Stimulated activated naive CD8-positive, alpha-beta T cell treated with anti-CD3 and anti-CD28 coated beads, Interleukin-15, amount 100 ng/mL, for 72 hours (primary cell): ENCODE measurements at regions not wholly inside any gene's neighbourhood (a gene's known extent, or its start where the extent isn't known, plus 50 kb on each side); places are given as distances from the start of the nearest gene placed in this dataset.
A peak's percentile ranks its signal among the peaks of the same experiment; 100 is the strongest.
"Not testable (repeated sequence)": the region's sequence is repeated elsewhere in the genome, so short reads cannot be mapped to it uniquely, and the experiment has no call there.

Experiments used
- ATAC-seq: fragments of 150-1000 bp; cut with Tn5 transposase; 2 replicates; pipeline ENCODE4 v1.10.0; 2021; ENCODE audit warnings: mild to moderate bottlenecking, moderate library complexity
- DNase-seq, 2 donors: peaks; one replicate each; pipeline ENCODE4 v3.0.0; 2021 to 2022
- H3K27ac Mint-ChIP-seq, 2 donors: one replicate each; pipeline ENCODE4 v1.8.0; 2022; ENCODE audit warnings: mild to moderate bottlenecking in 2 of 2, mixed read lengths in 2 of 2, moderate library complexity in 2 of 2
- H3K27me3 Mint-ChIP-seq: one replicate; pipeline ENCODE4 v1.8.0; 2022; ENCODE audit warnings: mixed read lengths
- H3K4me1 Mint-ChIP-seq: one replicate; pipeline ENCODE4 v1.8.0; 2022; ENCODE audit warnings: mild to moderate bottlenecking, mixed read lengths
- H3K4me3 Mint-ChIP-seq, 2 donors: one replicate each; pipeline ENCODE4 v1.8.0; 2022; ENCODE audit warnings: mild to moderate bottlenecking in 2 of 2, mixed read lengths in 2 of 2, moderate library complexity in 1 of 2
- H3K9me3 Mint-ChIP-seq, 2 donors: one replicate each; pipeline ENCODE4 v1.8.0; 2022; ENCODE audit warnings: mixed read lengths in 2 of 2

DNA sequence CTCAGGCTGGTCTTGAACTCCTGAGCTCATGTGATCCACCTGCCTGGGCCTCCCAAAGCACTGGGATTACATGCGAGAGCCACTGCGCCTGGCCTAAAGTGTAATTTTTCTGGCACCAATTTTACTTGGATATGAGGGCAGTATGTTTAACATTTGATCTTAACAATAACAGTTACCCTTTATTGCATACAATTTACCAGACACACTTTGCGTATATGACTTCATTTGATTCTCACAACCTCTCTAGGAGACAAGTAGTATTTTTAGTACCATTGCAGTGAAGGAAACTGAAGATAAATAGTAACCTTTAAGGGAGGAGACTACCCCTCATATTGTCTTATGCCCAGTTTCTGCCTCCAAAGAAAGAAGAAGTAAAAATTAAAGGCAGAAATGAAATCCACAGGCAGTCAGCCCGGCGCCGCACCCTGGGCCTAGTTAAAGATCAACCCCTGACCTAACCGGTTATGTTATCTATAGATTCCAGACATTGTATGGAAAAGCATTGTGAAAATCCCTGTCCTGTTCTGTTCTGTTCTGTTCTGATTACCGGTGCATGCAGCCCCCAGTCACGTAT lies 54.0 kb downstream of the CYP26A1 start:
- H3K27ac Mint-ChIP-seq, ATAC-seq, DNase-seq, H3K4me3 Mint-ChIP-seq, H3K27me3 Mint-ChIP-seq: not testable (repeated sequence)
- peaks cover 30 to 42% of the 10 kb centered on the region in 2 donors for H3K9me3 Mint-ChIP-seq
- H3K4me1 Mint-ChIP-seq: peaks cover 15% of the 10 kb centered on the region

DNA sequence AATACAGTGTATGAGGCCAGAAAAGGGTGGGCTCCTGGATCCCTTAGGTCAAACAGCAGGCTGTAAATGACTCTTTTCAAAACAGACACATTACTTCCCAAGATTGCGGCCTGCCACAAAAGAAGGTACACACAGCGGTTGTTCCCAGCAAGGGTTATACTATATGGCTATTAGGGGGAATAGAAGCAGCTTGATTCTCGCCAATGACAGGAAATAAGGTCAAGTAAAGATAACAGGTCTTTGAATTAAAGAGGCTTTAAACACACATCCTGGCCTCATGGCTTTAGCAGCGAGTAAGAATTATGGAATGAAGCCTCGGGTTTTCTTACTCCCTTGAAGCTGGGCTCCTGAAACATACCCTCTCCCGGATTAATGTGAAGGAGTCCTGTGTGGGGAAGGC lies 58.3 kb downstream of the CYP26A1 start:
- no peak for ATAC-seq
- Mint-ChIP-seq H3K9me3 (peaks cover 12 to 25% of the 10 kb centered on the region in 2 donors), H3K27me3 (peaks cover 9% of the 10 kb centered on the region), H3K4me3 (no peak overlapping the region), H3K4me1 (peaks cover 4% of the 10 kb centered on the region), H3K27ac (no peak overlapping the region)
- no peak for DNase-seq

DNA sequence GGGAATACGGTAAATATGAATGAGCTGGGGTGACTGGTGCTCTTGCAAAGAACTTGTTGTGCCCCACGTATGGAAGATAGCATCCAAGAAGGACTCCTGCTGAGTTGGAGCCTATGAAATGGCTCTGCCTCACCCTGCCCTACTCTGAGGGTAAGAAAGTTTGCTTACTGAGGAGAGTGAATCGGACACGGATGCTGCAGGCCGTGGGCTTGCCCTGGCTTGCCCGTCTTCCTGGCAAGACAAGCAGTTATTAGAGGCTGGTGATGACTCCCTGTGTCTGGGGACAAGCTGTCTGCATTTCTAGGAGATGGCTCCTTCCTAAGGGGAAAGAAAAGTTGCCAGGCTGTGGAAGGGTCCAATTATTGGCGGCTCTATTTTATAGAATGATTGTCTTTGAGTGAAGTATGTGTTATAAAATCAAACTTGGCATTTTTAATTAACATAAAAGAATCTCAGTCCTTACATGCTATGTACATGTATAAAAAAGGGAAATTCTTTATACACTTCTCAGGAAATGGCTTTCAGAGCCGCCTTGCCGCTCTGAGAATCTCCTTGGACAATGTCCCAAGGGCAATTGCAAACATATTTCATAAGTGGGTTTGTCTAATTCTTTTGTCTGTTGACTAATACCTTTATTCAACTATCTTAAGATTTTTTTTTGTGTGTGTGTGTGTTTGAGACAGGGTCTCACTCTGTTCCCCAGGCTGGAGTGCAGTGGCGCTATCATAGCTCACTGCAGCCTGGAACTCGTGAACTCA lies 64.6 kb downstream of the CYP26A1 start:
- peaks cover 20% of the 10 kb centered on the region for H3K27me3 Mint-ChIP-seq
- no peak for ATAC-seq
- H3K4me1 Mint-ChIP-seq: no peaks in the 10 kb centered on the region
- DNase-seq: no peak
- no peak overlapping the region for H3K27ac Mint-ChIP-seq
- H3K9me3 Mint-ChIP-seq: peaks cover 4 to 15% of the 10 kb centered on the region in 2 donors
- no peak overlapping the region for H3K4me3 Mint-ChIP-seq

DNA sequence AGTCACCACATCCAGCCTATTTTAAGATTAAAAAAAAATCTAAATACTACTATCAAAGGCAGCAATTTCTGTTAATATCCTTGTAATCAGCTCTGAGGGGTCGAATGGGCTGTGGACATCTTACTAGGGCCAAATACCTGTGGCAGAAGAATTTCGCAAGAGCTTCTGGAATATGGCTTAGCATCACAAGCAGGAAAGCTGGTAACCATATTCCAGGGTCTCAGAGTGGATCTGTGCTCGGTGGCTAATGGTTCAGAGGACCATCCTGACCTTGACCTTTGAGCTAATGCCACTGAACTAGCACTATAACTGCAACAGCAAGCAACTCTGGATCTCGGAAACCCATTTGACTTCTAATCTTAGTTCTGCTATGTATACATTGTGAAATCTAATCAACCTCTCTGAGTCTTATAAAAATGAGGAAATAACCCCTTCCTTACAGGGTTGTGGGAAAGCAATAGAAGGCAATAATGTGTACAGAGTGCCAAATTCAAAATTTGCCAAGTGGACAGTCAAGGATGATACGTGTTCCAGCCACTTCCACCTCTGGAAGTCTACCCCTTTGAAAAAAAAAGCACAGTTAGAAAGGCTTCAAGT lies 65.5 kb downstream of the CYP26A1 start:
- no peak overlapping the region for H3K27ac Mint-ChIP-seq
- peaks cover 4 to 15% of the 10 kb centered on the region in 2 donors for H3K9me3 Mint-ChIP-seq
- peaks cover 20% of the 10 kb centered on the region for H3K27me3 Mint-ChIP-seq
- ATAC-seq (no peak), DNase-seq (no peak)
- H3K4me1 Mint-ChIP-seq: no peaks in the 10 kb centered on the region
- H3K4me3 Mint-ChIP-seq: no peak overlapping the region

DNA sequence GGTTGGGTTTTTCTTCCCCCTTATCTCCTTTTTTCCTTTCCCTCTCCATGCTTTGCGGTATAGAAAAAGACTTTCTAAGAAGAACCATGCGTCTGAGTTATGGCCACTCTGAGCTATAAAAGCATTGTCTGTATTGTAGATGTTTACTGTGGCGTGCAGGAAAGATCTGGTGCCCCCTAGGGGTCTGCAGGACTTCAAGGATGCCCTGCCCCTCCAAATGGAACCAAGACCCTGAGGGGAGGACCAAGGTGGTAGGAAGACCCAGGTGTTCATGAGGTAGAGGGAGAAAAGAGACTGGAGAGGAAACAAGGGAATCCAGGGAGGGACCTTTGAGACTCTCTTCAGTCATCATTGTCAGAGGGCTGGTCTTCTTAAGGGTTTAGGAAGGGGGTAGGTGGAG lies 68.8 kb downstream of the CYP26A1 start:
- no peak overlapping the region for H3K4me3 Mint-ChIP-seq
- no peak for ATAC-seq
- H3K4me1 Mint-ChIP-seq: no peaks in the 10 kb centered on the region
- H3K27me3 Mint-ChIP-seq: peaks cover 35% of the 10 kb centered on the region
- DNase-seq: no peak
- H3K27ac Mint-ChIP-seq: no peak overlapping the region
- peaks cover 4 to 15% of the 10 kb centered on the region in 2 donors for H3K9me3 Mint-ChIP-seq

DNA sequence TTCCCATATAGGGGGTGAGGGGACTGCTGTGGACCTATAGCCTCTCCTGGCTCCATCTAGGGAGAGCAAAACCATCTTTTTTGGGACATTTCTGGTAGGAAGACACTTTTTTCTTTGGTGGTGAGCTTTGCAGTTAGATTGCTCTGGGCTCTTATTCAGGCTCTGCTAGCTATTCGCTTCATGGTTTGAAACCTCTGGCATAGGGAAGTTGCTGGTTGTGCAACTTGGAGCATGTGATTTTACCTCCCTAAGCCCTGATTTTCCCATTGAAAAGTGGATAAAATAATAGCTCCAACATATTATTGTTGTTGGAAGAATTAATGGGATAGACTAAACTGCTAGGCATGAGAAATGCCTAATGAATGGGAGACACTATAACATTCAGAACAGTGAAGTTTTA lies 69.6 kb downstream of the CYP26A1 start:
- peaks cover 4 to 15% of the 10 kb centered on the region in 2 donors for H3K9me3 Mint-ChIP-seq
- H3K4me3 Mint-ChIP-seq: no peak overlapping the region
- no peak overlapping the region for H3K27ac Mint-ChIP-seq
- H3K27me3 Mint-ChIP-seq: peaks cover 42% of the 10 kb centered on the region
- ATAC-seq (no peak), DNase-seq (no peak)
- no peaks in the 10 kb centered on the region for H3K4me1 Mint-ChIP-seq

DNA sequence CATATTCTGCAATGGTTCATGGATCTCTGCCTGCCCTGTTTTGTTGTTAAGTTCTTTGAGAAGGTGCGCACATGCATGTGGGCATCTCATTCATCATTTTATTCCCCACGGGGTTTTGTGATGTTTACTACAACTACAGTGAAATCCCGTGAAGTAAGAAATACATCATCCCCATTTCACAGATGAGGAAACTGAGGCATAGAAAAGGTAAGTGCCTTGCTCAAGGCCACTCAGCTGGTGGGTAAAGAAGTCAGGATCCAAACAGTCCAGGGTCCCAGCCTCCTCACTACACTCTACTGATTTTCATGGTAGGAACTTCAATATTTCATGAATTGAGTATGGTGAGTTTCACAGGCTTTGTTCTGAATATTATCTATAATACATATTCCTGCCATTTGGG lies 72.6 kb downstream of the CYP26A1 start:
- ATAC-seq: no peak
- peaks cover 40% of the 10 kb centered on the region for H3K27me3 Mint-ChIP-seq

DNA sequence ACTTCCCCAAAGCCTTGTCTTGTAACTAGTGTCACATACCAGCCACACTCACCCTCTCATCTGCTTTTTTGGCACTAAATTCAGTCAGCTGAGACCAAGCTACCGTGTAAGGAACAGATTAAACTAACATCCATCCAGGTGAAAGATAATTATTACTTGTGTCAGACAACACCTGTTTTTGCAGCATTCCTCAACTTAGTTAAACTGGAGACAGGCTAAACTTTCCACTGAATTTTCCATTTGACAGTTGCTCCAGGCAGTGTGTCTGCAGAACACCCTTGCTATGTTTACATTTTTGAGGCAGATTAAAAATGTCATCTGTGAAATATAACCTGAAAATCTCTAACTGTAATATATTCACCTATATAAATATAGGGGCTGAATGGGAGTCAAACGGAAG lies 73.6 kb downstream of the CYP26A1 start:
- H3K4me3 Mint-ChIP-seq: no peak overlapping the region
- ATAC-seq (no peak), DNase-seq (no peak)
- H3K27ac Mint-ChIP-seq: no peak overlapping the region
- H3K4me1 Mint-ChIP-seq: peaks cover 21% of the 10 kb centered on the region
- no peaks in the 10 kb centered on the region for H3K9me3 Mint-ChIP-seq
- peaks cover 50% of the 10 kb centered on the region for H3K27me3 Mint-ChIP-seq

More for the DNA sequence above, 72.6 kb downstream of the CYP26A1 start:
- H3K4me3 Mint-ChIP-seq: no peak overlapping the region
- H3K27ac Mint-ChIP-seq: no peak overlapping the region
- no peaks in the 10 kb centered on the region for H3K9me3 Mint-ChIP-seq
- peaks cover 17% of the 10 kb centered on the region for H3K4me1 Mint-ChIP-seq
- DNase-seq: no peak

DNA sequence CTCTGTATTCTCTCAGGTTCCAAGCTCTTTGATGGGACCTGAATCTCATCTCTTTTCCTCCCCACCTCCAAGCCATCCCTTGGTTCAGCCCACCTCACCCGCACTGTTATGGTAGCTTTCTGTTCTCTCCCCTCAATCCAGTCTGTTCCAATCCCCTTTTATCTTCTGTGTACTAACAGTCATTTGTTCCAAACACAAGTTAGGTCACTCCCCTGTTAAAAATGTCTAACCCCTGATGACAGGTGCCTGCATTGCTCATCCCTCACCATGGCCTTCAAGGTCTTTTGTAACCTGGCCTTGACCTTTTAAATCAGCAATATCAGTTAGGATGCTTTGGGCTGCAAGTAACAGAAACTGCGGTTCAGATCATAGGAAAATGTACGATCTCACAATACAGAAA lies 74.8 kb downstream of the CYP26A1 start:
- Mint-ChIP-seq H3K4me3 (no peak overlapping the region), H3K27ac (no peak overlapping the region), H3K4me1 (peaks cover 21% of the 10 kb centered on the region), H3K9me3 (no peaks in the 10 kb centered on the region), H3K27me3 (peaks cover 56% of the 10 kb centered on the region)
- no peak for ATAC-seq
- no peak for DNase-seq

DNA sequence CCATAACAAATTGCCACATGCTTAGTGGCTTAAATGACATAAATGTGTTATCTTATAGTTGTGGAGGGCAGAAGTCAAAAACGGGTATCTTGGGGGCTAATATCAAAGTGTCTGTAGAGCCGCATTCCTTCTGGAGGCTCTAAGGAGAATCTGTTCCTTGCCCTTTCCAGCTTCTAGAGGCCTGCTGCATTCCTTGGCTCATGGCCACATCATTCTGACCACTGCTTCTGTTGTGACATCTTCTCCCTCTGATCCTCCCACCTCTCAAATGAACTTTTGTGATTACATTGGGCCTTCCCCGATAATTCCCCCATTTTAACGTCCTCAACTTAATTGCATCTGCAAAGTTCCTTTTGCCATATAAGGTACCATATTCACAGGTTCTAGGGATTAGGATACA lies 76.1 kb downstream of the CYP26A1 start:
- H3K4me3 Mint-ChIP-seq: no peak overlapping the region
- no peak for DNase-seq

DNA sequence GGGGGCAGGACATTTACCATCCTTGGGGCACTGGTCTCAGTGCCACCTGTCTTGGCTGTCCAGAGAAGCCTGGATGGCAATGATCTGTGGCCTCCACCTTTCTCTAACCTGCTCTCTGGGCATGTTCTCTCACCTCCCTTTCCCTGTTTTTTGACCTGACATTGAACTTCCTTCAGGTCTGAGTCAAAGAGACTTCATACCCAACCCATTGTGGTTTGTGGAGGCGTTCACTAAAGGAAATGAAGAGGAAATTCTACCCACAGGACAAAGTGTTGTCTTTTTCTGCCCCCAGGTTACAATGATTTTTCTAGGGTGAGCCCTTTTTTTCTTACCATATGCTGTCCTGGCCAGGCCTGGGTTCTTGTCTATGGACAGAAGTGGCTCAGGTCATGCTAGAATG lies 76.6 kb downstream of the CYP26A1 start:
- H3K4me3 Mint-ChIP-seq: no peak overlapping the region
- peaks cover 21% of the 10 kb centered on the region for H3K4me1 Mint-ChIP-seq
- H3K27me3 Mint-ChIP-seq: peaks cover 56% of the 10 kb centered on the region
- no peak overlapping the region for H3K27ac Mint-ChIP-seq
- ATAC-seq: peak; percentile 64
- H3K9me3 Mint-ChIP-seq: peaks cover 0 to under 1% of the 10 kb centered on the region in 2 donors
- peak in 1 of 2 donors; percentile 1 for DNase-seq

More for the DNA sequence above, 76.1 kb downstream of the CYP26A1 start:
- H3K9me3 Mint-ChIP-seq: no peaks in the 10 kb centered on the region
- peaks cover 21% of the 10 kb centered on the region for H3K4me1 Mint-ChIP-seq
- H3K27ac Mint-ChIP-seq: no peak overlapping the region
- H3K27me3 Mint-ChIP-seq: peaks cover 56% of the 10 kb centered on the region
- ATAC-seq: no peak

DNA sequence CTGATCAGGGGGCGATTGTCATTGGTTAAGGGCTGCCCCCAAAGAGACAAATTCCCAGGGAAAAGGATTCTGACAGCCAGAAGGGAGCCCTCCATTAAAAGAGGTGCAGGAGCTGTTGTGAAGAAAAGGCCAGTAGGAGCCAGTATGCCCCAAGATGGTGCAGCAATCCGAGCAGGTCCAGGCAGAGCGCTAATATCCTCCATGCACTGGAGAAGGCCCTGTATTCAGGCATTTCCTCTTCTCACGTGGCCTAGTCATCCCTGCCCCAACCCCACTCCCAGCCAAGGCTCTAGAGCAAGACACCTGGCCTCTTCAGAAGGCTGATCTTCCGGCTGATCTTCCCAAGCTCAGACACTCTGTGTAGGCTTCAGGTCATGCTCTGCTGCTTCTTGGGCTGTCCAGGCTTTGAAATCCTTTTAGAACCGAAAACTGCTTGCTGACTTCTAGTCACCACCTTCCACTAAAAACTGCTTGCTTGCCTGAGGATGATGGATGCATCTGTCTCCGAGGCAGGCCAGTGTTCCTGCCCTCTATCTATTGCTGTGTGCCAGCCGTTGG lies 77.4 kb downstream of the CYP26A1 start:
- Mint-ChIP-seq H3K4me1 (peaks cover 21% of the 10 kb centered on the region), H3K4me3 (no peak overlapping the region), H3K9me3 (peaks cover 0 to 8% of the 10 kb centered on the region in 2 donors), H3K27ac (no peak overlapping the region), H3K27me3 (peaks cover 51% of the 10 kb centered on the region)
- DNase-seq (no peak), ATAC-seq (no peak)

DNA sequence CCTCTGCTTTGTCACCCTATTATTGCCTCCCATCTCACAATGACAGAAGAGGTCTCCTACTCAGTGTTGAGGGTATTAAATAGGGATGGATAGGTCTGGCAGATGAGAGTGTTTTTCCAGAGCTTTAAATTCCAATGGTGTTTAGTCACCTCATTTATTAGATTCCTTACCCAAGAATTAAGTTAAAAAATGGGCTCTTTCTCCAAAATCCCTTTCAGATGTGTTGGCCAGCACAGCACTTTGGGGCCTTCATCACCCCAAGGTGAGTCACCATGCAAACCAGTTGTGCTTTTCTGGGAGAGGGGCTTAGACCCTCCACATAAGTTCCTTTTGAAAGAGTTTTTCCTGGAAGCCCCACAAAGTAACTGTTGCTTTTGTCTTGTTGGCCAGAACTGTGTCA lies 78.4 kb downstream of the CYP26A1 start:
- Mint-ChIP-seq H3K27ac (no peak overlapping the region), H3K9me3 (peaks cover 0 to 8% of the 10 kb centered on the region in 2 donors), H3K4me3 (no peak overlapping the region), H3K27me3 (peaks cover 45% of the 10 kb centered on the region), H3K4me1 (peaks cover 21% of the 10 kb centered on the region)
- DNase-seq: no peak
- ATAC-seq: no peak

DNA sequence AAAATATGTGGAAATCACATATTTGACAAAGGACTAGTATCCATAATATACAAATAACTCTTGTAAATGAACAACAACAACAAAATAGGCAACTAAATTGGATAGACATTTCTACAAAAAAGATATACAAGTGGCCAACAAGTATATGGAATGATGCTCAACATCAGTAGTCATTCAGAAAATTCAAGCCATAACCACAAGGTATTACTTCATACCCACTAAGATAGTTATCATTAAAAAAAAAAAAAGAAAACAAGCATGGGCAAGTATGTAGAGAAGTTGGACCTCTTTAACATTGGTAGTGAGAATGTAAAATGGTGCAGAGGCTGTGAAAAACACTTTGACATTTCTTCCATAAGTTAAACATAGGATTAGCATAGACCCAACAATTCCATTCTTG lies 80.8 kb downstream of the CYP26A1 start:
- peaks cover 3 to 29% of the 10 kb centered on the region in 2 donors for H3K9me3 Mint-ChIP-seq

DNA sequence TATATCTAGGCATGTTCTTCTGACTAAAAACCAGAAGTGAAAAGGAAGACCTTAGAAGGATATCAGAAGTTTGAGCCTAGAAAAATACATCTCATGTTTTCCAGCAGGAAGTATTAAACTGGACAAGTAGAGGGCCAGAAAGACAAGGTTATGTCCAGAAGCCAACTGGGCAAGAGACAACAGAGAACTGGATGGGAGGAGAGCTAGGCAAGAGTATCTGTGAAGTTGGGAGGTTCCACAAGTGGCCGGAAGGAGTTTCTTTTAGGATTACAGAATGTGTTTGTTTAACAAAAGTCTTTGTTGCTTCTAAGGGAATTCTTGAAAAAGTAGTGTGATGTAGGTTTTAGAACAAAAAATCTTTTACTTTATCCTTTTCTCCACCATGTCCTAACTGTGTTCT lies 86.4 kb downstream of the CYP26A1 start:
- H3K9me3 Mint-ChIP-seq: peaks cover 5 to 44% of the 10 kb centered on the region in 2 donors
- H3K4me1 Mint-ChIP-seq: no peaks in the 10 kb centered on the region
- ATAC-seq: no peak
- H3K27me3 Mint-ChIP-seq: peaks cover 9% of the 10 kb centered on the region
- H3K27ac Mint-ChIP-seq: no peak overlapping the region
- DNase-seq: no peak
- H3K4me3 Mint-ChIP-seq: no peak overlapping the region

More for the DNA sequence above, 80.8 kb downstream of the CYP26A1 start:
- peaks cover 21% of the 10 kb centered on the region for H3K4me1 Mint-ChIP-seq
- no peak for DNase-seq
- ATAC-seq: no peak
- H3K27me3 Mint-ChIP-seq: peaks cover 26% of the 10 kb centered on the region
- no peak overlapping the region for H3K27ac Mint-ChIP-seq
- no peak overlapping the region for H3K4me3 Mint-ChIP-seq

DNA sequence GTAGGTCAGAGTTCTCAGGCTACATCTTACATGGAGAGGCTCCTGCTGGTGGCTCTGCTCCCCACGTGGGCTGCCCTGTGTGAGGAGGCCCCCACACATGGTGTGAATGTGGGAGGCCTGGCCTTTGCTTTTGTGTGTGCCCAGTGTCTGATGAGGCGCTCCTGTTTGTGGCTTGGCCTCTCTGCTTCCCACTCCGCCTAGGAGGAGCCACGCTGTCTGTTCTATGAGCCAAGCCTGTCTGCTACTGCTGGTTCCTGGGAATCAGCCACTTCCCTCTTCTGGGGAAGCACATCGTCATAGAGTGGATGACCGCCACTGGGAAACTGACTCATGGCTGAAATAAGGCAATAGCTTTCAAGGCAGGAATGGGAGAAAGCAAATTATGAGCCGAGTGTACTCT lies 87.1 kb downstream of the CYP26A1 start:
- Mint-ChIP-seq H3K4me3 (no peak overlapping the region), H3K4me1 (no peaks in the 10 kb centered on the region), H3K27ac (no peak overlapping the region), H3K9me3 (peaks cover 5 to 38% of the 10 kb centered on the region in 2 donors), H3K27me3 (peaks cover 16% of the 10 kb centered on the region)
- DNase-seq (no peak), ATAC-seq (no peak)
